ENCODE measurements at regions not wholly inside any gene's neighbourhood (a gene's known extent, or its start where the extent isn't known, plus 50 kb on each side); places are given as distances from the start of the nearest gene placed in this dataset.

DNA sequence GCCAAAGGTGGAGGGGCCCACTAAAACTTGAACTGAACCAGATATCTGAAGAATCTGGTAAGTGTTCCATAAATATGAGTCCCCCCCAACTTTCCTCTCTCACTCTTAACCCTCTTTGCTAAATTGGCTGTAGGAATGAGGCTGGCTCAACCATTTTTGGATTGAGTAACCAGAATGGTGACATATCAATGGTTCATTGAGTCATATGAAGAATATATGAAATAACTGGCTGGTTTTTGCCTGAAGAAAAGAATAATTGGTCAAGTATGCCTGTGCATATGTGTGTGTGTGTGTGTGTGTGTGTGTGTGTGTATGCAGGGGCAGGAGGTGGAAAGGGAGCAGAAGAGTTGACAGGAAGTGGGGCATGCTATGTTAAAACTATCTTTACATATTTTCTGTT lies 472.9 kb upstream of the THBS1 start:
- Mint-ChIP-seq H3K4me3 (ENCODE audit: unreplicated experiment) (no peak overlapping the region), H3K36me3 (ENCODE audit: insufficient read depth, unreplicated experiment) (no peaks in the 10 kb centered on the region), H3K27ac (ENCODE audit: unreplicated experiment) (no peak overlapping the region), H3K4me1 (ENCODE audit: low read depth, unreplicated experiment) (no peaks in the 10 kb centered on the region), H3K27me3 (ENCODE audit: insufficient read depth, unreplicated experiment) (no peaks in the 10 kb centered on the region), H3K9me3 (ENCODE audit: unreplicated experiment) (peaks cover 23% of the 10 kb centered on the region)
- Histone ChIP-seq H3K4me1 (no peaks in the 10 kb centered on the region), H3K4me3 (ENCODE audit: low read depth, low read length) (no peak overlapping the region), H3K36me3 (ENCODE audit: control insufficient read depth, insufficient read depth, low read length) (no peaks in the 10 kb centered on the region), H3K9me3 (no peaks in the 10 kb centered on the region), H3K27me3 (replicated peaks; ENCODE audit: control insufficient read depth, insufficient read depth, low read length) (no peaks in the 10 kb centered on the region)
- TF ChIP-seq, protein P1, sequence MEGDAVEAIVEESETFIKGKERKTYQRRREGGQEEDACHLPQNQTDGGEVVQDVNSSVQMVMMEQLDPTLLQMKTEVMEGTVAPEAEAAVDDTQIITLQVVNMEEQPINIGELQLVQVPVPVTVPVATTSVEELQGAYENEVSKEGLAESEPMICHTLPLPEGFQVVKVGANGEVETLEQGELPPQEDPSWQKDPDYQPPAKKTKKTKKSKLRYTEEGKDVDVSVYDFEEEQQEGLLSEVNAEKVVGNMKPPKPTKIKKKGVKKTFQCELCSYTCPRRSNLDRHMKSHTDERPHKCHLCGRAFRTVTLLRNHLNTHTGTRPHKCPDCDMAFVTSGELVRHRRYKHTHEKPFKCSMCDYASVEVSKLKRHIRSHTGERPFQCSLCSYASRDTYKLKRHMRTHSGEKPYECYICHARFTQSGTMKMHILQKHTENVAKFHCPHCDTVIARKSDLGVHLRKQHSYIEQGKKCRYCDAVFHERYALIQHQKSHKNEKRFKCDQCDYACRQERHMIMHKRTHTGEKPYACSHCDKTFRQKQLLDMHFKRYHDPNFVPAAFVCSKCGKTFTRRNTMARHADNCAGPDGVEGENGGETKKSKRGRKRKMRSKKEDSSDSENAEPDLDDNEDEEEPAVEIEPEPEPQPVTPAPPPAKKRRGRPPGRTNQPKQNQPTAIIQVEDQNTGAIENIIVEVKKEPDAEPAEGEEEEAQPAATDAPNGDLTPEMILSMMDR (IDR thresholded peaks at IDR 0.05; ENCODE audit: insufficient read depth in 1 of 2, low read depth in 1 of 2, low read length in 1 of 2, severe bottlenecking in 1 of 2, unreplicated experiment in 1 of 2), result no peak
- no TSS peak for BruUV-seq (replicated peaks)
- ChIA-PET CTCF (no interaction called here), POLR2A (no interaction called here)
- no peak for DNase-seq
- intact Hi-C loops (cut with micrococcal nuclease; ENCODE audit: unreplicated experiment), result no loop called here

DNA sequence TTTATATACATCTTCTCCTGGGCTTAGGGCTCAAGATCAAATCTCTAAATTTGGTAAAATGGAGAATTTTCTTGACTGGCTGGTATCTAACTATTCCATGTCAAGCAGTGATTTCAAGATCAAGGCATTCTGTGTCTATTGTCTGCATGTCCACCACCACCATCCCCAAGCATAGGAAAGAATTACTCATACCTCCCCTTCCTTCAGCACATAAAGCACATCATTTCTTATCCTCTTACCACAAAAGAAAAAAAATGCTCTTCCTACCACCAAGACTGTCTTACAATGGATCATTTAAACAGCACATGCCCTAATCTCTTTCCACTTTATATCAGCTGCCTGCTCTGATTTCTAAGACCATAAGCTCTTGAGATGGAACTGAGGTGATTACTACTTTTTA lies 470.5 kb upstream of the THBS1 start:
- Histone ChIP-seq H3K36me3 (ENCODE audit: control insufficient read depth, insufficient read depth, low read length) (no peaks in the 10 kb centered on the region), H3K9me3 (no peaks in the 10 kb centered on the region), H3K4me1 (no peaks in the 10 kb centered on the region), H3K4me3 (ENCODE audit: low read depth, low read length) (no peak overlapping the region), H3K27me3 (replicated peaks; ENCODE audit: control insufficient read depth, insufficient read depth, low read length) (no peaks in the 10 kb centered on the region)
- POLR2A ChIA-PET, result no interaction called here
- TF ChIP-seq, protein P1 (IDR thresholded peaks at IDR 0.05; ENCODE audit: insufficient read depth in 1 of 2, low read depth in 1 of 2, low read length in 1 of 2, severe bottlenecking in 1 of 2, unreplicated experiment in 1 of 2), result no peak
- no peak overlapping the region for H3K27ac Mint-ChIP-seq (ENCODE audit: unreplicated experiment)
- BruUV-seq (replicated peaks), result no TSS peak
- CTCF ChIA-PET, result no interaction called here
- no peaks in the 10 kb centered on the region for H3K4me1 Mint-ChIP-seq (ENCODE audit: low read depth, unreplicated experiment)
- no peak for DNase-seq
- intact Hi-C loops (cut with micrococcal nuclease; ENCODE audit: unreplicated experiment), result no loop called here
- no peak overlapping the region for H3K4me3 Mint-ChIP-seq (ENCODE audit: unreplicated experiment)
- H3K36me3 Mint-ChIP-seq (ENCODE audit: insufficient read depth, unreplicated experiment), result no peaks in the 10 kb centered on the region
- H3K9me3 Mint-ChIP-seq (ENCODE audit: unreplicated experiment), result peaks cover 18% of the 10 kb centered on the region
- no peaks in the 10 kb centered on the region for H3K27me3 Mint-ChIP-seq (ENCODE audit: insufficient read depth, unreplicated experiment)

DNA sequence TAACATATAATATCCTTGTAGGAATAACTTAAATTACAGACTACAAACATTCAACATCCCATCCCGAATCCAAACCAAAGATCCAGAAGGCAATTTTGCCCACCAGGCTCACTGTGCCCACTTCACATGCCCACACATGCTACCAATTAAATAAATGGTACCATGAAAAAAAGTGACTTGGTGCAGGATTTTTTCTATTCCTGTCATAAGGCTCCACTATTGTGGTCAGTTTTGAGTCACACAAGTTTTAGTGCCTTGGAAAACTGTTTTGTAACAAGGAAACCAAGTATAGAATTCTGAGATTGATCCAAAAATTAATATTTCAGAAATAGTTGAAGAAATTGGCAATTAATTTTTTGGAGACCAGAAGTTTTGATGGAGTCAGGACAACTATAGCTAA lies 470.1 kb upstream of the THBS1 start:
- peaks cover 2% of the 10 kb centered on the region; the same call in 1 of the 2 replicates for H3K9me3 ChIP-seq
- H3K27me3 ChIP-seq (replicated peaks; ENCODE audit: control insufficient read depth, insufficient read depth, low read length), result no peaks in the 10 kb centered on the region
- intact Hi-C loops (cut with micrococcal nuclease; ENCODE audit: unreplicated experiment), result no loop called here
- ChIA-PET CTCF (no interaction called here), POLR2A (no interaction called here)
- Mint-ChIP-seq H3K27ac (ENCODE audit: unreplicated experiment) (no peak overlapping the region), H3K4me3 (ENCODE audit: unreplicated experiment) (no peak overlapping the region), H3K36me3 (ENCODE audit: insufficient read depth, unreplicated experiment) (no peaks in the 10 kb centered on the region), H3K4me1 (ENCODE audit: low read depth, unreplicated experiment) (no peaks in the 10 kb centered on the region), H3K27me3 (ENCODE audit: insufficient read depth, unreplicated experiment) (no peaks in the 10 kb centered on the region), H3K9me3 (ENCODE audit: unreplicated experiment) (peaks cover 19% of the 10 kb centered on the region)
- no peak overlapping the region for H3K4me3 ChIP-seq (ENCODE audit: low read depth, low read length)
- no peaks in the 10 kb centered on the region for H3K4me1 ChIP-seq
- DNase-seq, result no peak
- H3K36me3 ChIP-seq (ENCODE audit: control insufficient read depth, insufficient read depth, low read length), result no peaks in the 10 kb centered on the region
- TF ChIP-seq, protein P1 (IDR thresholded peaks at IDR 0.05; ENCODE audit: insufficient read depth in 1 of 2, low read depth in 1 of 2, low read length in 1 of 2, severe bottlenecking in 1 of 2, unreplicated experiment in 1 of 2), result no peak
- BruUV-seq (replicated peaks), result no TSS peak

Measured in Caco-2 (cell line).